IMR-90 (cell line): ENCODE measurements at regions not wholly inside any gene's neighbourhood (a gene's known extent, or its start where the extent isn't known, plus 50 kb on each side); places are given as distances from the start of the nearest gene placed in this dataset.

Experiments
- ATAC-seq: fragments of 200-7000 bp; cut with Tn5 transposase; 2 replicates; pipeline ENCODE4 v1.9.1; 2020; ENCODE audit warnings: low read depth, mild to moderate bottlenecking, moderate library complexity
- BruUV-seq: library from RNA; stranded (reverse); fragments of 400-500 nt; replicated peaks from 2 replicates; lab custom pipeline; 2021; lab: Mats Ljungman, UMichigan
- CTCF ChIA-PET: fragments of 300-600 bp; formaldehyde crosslinking; extraction: SDS; loops from one replicate; lab custom pipeline; 2021; ENCODE audit warnings: antibody characterized with exemption; lab: Yijun Ruan, JAX
- POLR2A ChIA-PET: fragments of 300-600 bp; sonication (Branson Sonifier 250); formaldehyde crosslinking; loops from one replicate; lab custom pipeline; 2022; ENCODE audit warnings: antibody characterized with exemption; ENCODE audit not compliant: unreplicated experiment; lab: Charles Lee
- DNase-seq: peaks from one replicate; pipeline ENCODE4 v3.0.0; 2013
- H2AFZ ChIP-seq: replicated peaks from 2 replicates; pipeline ENCODE3; 2013; ENCODE audit warnings: low read length, mild to moderate bottlenecking; ENCODE audit not compliant: poor library complexity
- H2AK5ac ChIP-seq: 2 replicates; pipeline ENCODE4 v1.6.1; 2013; ENCODE audit warnings: low read depth, low read length, inconsistent platforms
- H2AK9ac ChIP-seq: replicated peaks from 2 replicates; pipeline ENCODE3; 2013; ENCODE audit warnings: mild to moderate bottlenecking, low read depth, low read length, moderate library complexity; ENCODE audit not compliant: poor library complexity
- H2BK120ac ChIP-seq: 2 replicates; pipeline ENCODE4 v1.6.1; 2013; ENCODE audit warnings: low read depth, low read length, inconsistent platforms
- H2BK15ac ChIP-seq: 3 replicates; pipeline ENCODE4 v1.6.1; 2013; ENCODE audit warnings: low read depth, low read length, inconsistent platforms
- H2BK20ac ChIP-seq: 2 replicates; pipeline ENCODE4 v1.6.1; 2013; ENCODE audit warnings: low read depth, mild to moderate bottlenecking, inconsistent platforms, low read length, moderate library complexity
- H2BK5ac ChIP-seq: 2 replicates; pipeline ENCODE4 v1.6.1; 2013; ENCODE audit warnings: mild to moderate bottlenecking, low read depth, low read length, inconsistent platforms; ENCODE audit not compliant: poor library complexity, severe bottlenecking
- H3K14ac ChIP-seq: replicated peaks from 2 replicates; pipeline ENCODE4 v1.6.1; 2013; ENCODE audit warnings: low read depth, low read length, inconsistent platforms
- H3K18ac ChIP-seq: 2 replicates; pipeline ENCODE4 v1.6.1; 2013; ENCODE audit warnings: low read depth, low read length, control low read depth
- H3K23ac ChIP-seq: 2 replicates; pipeline ENCODE4 v1.6.1; 2013; ENCODE audit warnings: low read depth, low read length, inconsistent platforms
- H3K27ac ChIP-seq: 2 replicates; pipeline ENCODE4 v1.5.1; 2013; ENCODE audit warnings: mild to moderate bottlenecking, control low read depth, low read length; ENCODE audit not compliant: insufficient read depth
- H3K27me3 ChIP-seq: 2 replicates; pipeline ENCODE4 v1.6.1; 2013; ENCODE audit warnings: low read length; ENCODE audit not compliant: control insufficient read depth, insufficient read depth
- H3K36me3 ChIP-seq: 2 replicates; pipeline ENCODE4 v1.6.1; 2013; ENCODE audit warnings: low read length, mixed read lengths; ENCODE audit not compliant: control insufficient read depth, insufficient read depth
- H3K4ac ChIP-seq: 2 replicates; pipeline ENCODE4 v1.6.1; 2013; ENCODE audit warnings: low read depth, low read length, inconsistent platforms
- H3K4me1 ChIP-seq: 2 replicates; pipeline ENCODE4 v1.6.1; 2013; ENCODE audit warnings: low read length, mixed read lengths; ENCODE audit not compliant: control insufficient read depth, insufficient read depth
- H3K4me2 ChIP-seq: 2 replicates; pipeline ENCODE4 v1.6.1; 2013; ENCODE audit warnings: low read depth, mild to moderate bottlenecking, control low read depth, low read length, moderate library complexity
- H3K4me3 ChIP-seq: 2 replicates; pipeline ENCODE4 v1.5.1; 2013; ENCODE audit warnings: low read depth, mild to moderate bottlenecking, control low read depth, low read length, moderate library complexity; ENCODE audit not compliant: insufficient read depth
- H3K56ac ChIP-seq: 2 replicates; pipeline ENCODE4 v1.6.1; 2013; ENCODE audit warnings: low read length, inconsistent platforms; ENCODE audit not compliant: insufficient read depth; ENCODE audit errors: extremely low read depth
- H3K79me1 ChIP-seq, 2 experiments: 2 replicates each; pipeline ENCODE4 v1.6.1; 2013; ENCODE audit warnings: low read length in 2 of 2, inconsistent platforms in 1 of 2, low read depth in 1 of 2
- H3K9ac ChIP-seq: 2 replicates; pipeline ENCODE4 v1.6.1; 2013; ENCODE audit warnings: low read depth, low read length, control low read depth
- H3K9me1 ChIP-seq: 2 replicates; pipeline ENCODE4 v1.6.1; 2013; ENCODE audit warnings: low read length, inconsistent platforms; ENCODE audit not compliant: insufficient read depth
- H3K9me3 ChIP-seq: 2 replicates; pipeline ENCODE4 v1.6.1; 2013; ENCODE audit warnings: low read length; ENCODE audit not compliant: control insufficient read depth, insufficient read depth
- H4K20me1 ChIP-seq: 2 replicates; pipeline ENCODE4 v1.6.1; 2013; ENCODE audit warnings: low read length, inconsistent platforms; ENCODE audit not compliant: insufficient read depth
- H4K5ac ChIP-seq: 2 replicates; pipeline ENCODE4 v1.6.1; 2013; ENCODE audit warnings: mild to moderate bottlenecking, low read depth, low read length, control low read depth
- H4K8ac ChIP-seq, 2 experiments: 2 replicates each; pipeline ENCODE4 v1.6.1; 2013; ENCODE audit warnings: low read depth in 2 of 2, low read length in 2 of 2, control low read depth in 1 of 2, inconsistent platforms in 1 of 2
- H4K91ac ChIP-seq: 2 replicates; pipeline ENCODE4 v1.6.1; 2013; ENCODE audit warnings: low read depth, low read length, inconsistent platforms; ENCODE audit not compliant: insufficient read depth
- BHLHE40 ChIP-seq: fragments of 150-350 bp; IDR thresholded peaks from 2 replicates; pipeline ENCODE4 v1.6.1; 2016; ENCODE audit warnings: mild to moderate bottlenecking, low read depth, low read length
- CEBPB ChIP-seq: IDR thresholded peaks from 2 replicates; pipeline ENCODE4 v1.6.1; 2012; ENCODE audit warnings: low read depth, low read length, improper control_type of control experiment
- CHD1 ChIP-seq: IDR thresholded peaks from 2 replicates; pipeline ENCODE4 v1.6.1; 2012; ENCODE audit warnings: low read depth, low read length, improper control_type of control experiment
- FOS ChIP-seq: fragments of 150-350 bp; IDR thresholded peaks from 2 replicates; pipeline ENCODE4 v1.6.1; 2016; ENCODE audit warnings: low read depth, low read length
- MAFK ChIP-seq: IDR thresholded peaks from 2 replicates; pipeline ENCODE4 v1.6.1; 2012; ENCODE audit warnings: low read depth, low read length, improper control_type of control experiment
- MAZ ChIP-seq: IDR thresholded peaks from 2 replicates; pipeline ENCODE4 v1.6.1; 2012; ENCODE audit warnings: low read depth, mild to moderate bottlenecking, low read length, improper control_type of control experiment, moderate library complexity, borderline replicate concordance
- MXI1 ChIP-seq: IDR thresholded peaks from 2 replicates; pipeline ENCODE4 v1.6.1; 2012; ENCODE audit warnings: low read depth, mild to moderate bottlenecking, low read length, moderate library complexity, borderline replicate concordance
- NFE2L2 ChIP-seq: fragments of 150-350 bp; IDR thresholded peaks from 2 replicates; pipeline ENCODE4 v1.6.1; 2016; ENCODE audit warnings: low read depth, mild to moderate bottlenecking, low read length
- POLR2A ChIP-seq: IDR thresholded peaks from 2 replicates; pipeline ENCODE4 v1.6.1; 2012; ENCODE audit warnings: mild to moderate bottlenecking, low read depth, low read length
- RAD21 ChIP-seq: IDR thresholded peaks from 2 replicates; pipeline ENCODE4 v1.6.1; 2012; ENCODE audit warnings: low read length, improper control_type of control experiment
- RCOR1 ChIP-seq: IDR thresholded peaks from 2 replicates; pipeline ENCODE4 v1.6.1; 2012; ENCODE audit warnings: mild to moderate bottlenecking, low read length, improper control_type of control experiment; ENCODE audit not compliant: insufficient replicate concordance
- RFX5 ChIP-seq: IDR thresholded peaks from 2 replicates; pipeline ENCODE4 v1.8.0; 2012; ENCODE audit warnings: low read depth, mild to moderate bottlenecking, low read length, moderate library complexity
- SMC3 ChIP-seq: fragments of 150-350 bp; IDR thresholded peaks from 2 replicates; pipeline ENCODE4 v1.6.1; 2016; ENCODE audit warnings: low read depth, mild to moderate bottlenecking, antibody characterized with exemption, low read length, moderate library complexity
- WGBS, 2 experiments: methylation state at CpG; one replicate each; pipeline versions ENCODE4 v1.1.5 to v1.1.7; 2013; ENCODE audit warnings: missing lambda C conversion rate in 2 of 2; ENCODE audit not compliant: insufficient read length in 1 of 2; ENCODE audit errors: extremely low coverage in 2 of 2; 5-methylcytosine and 5-hydroxymethylcytosine counted together
- dilution Hi-C: fragments of 300-500 bp; cut with HindIII; formaldehyde crosslinking; loops from one replicate; pipeline ENCODE4 v1.14.3; 2018; ENCODE audit warnings: low sequenced_read_pairs; ENCODE audit not compliant: unreplicated experiment
- in situ Hi-C: fragments of 300-500 bp; cut with MboI; formaldehyde crosslinking; loops from 3 replicates; pipeline ENCODE4 v1.14.3; 2019; ENCODE audit warnings: low sequenced_read_pairs, inconsistent platforms, mixed read lengths
- intact Hi-C: fragments of 100-400 bp; cut with micrococcal nuclease; formaldehyde crosslinking; loops from 2 replicates; pipeline ENCODE4 v1.10.0; 2022
- TF ChIP-seq, protein P1 (sequence below): fragments of 150-350 bp; IDR thresholded peaks from 2 replicates; pipeline ENCODE4 v1.6.1; 2017; ENCODE audit warnings: mild to moderate bottlenecking, antibody characterized with exemption, low read length, low read depth
- TF ChIP-seq, protein P2 (sequence below): conservative IDR thresholded peaks from 2 replicates; pipeline ENCODE4 v1.5.1; 2012; ENCODE audit warnings: mild to moderate bottlenecking, low read depth, low read length, improper control_type of control experiment
- TF ChIP-seq, protein P3 (sequence below): fragments of 150-350 bp; IDR thresholded peaks from 2 replicates; pipeline ENCODE4 v1.6.1; 2016; ENCODE audit warnings: low read depth, mild to moderate bottlenecking, low read length, moderate library complexity, borderline replicate concordance

DNA sequence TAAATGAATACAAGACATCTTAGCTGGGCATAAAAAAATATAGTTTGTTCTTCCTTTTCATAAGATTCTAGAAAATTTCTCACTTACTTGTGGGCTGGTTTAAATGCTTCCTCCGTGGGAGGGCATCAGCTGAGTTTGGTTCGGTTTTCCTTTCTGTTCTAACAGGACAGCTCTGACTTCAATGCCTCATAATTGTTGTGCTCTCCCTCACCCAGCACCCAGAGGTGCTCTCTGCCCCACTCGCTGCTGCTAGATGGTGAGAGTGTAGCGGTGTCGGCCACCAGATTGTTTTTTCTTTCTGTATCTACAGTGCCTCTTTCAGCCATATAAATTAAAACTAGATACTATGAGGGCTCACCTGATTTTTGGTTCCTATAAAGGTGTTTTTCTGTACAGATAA, 407.2 kb upstream of the CDH7 start:
- H2AK5ac ChIP-seq: no peak overlapping the region
- no peak for ATAC-seq
- WGBS, 2 experiments: no CpG with 5 or more reads among the region's 5 CpGs

More for the DNA sequence above, 407.2 kb upstream of the CDH7 start:
- no peaks in the 10 kb centered on the region for H3K4me1 ChIP-seq
- no peaks in the 10 kb centered on the region for H4K20me1 ChIP-seq
- DNase-seq: no peak
- H4K8ac ChIP-seq: no peak overlapping the region
- no peak overlapping the region for H2BK15ac ChIP-seq
- POLR2A ChIA-PET: no interaction called here
- no peak overlapping the region for H3K27ac ChIP-seq
- H3K9ac ChIP-seq: no peak overlapping the region
- H3K4me3 ChIP-seq: no peak overlapping the region
- intact Hi-C loops: no loop called here
- TF ChIP-seq RAD21 (no peak), POLR2A (no peak), NFE2L2 (no peak), MAFK (no peak), BHLHE40 (no peak), FOS (no peak), SMC3 (no peak), CHD1 (no peak), CEBPB (no peak), RCOR1 (no peak), MXI1 (no peak), MAZ (no peak), RFX5 (no peak)
- TF ChIP-seq, protein P1, sequence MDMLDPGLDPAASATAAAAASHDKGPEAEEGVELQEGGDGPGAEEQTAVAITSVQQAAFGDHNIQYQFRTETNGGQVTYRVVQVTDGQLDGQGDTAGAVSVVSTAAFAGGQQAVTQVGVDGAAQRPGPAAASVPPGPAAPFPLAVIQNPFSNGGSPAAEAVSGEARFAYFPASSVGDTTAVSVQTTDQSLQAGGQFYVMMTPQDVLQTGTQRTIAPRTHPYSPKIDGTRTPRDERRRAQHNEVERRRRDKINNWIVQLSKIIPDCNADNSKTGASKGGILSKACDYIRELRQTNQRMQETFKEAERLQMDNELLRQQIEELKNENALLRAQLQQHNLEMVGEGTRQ: no peak
- TF ChIP-seq, protein P2, sequence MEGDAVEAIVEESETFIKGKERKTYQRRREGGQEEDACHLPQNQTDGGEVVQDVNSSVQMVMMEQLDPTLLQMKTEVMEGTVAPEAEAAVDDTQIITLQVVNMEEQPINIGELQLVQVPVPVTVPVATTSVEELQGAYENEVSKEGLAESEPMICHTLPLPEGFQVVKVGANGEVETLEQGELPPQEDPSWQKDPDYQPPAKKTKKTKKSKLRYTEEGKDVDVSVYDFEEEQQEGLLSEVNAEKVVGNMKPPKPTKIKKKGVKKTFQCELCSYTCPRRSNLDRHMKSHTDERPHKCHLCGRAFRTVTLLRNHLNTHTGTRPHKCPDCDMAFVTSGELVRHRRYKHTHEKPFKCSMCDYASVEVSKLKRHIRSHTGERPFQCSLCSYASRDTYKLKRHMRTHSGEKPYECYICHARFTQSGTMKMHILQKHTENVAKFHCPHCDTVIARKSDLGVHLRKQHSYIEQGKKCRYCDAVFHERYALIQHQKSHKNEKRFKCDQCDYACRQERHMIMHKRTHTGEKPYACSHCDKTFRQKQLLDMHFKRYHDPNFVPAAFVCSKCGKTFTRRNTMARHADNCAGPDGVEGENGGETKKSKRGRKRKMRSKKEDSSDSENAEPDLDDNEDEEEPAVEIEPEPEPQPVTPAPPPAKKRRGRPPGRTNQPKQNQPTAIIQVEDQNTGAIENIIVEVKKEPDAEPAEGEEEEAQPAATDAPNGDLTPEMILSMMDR: no peak
- TF ChIP-seq, protein P3, sequence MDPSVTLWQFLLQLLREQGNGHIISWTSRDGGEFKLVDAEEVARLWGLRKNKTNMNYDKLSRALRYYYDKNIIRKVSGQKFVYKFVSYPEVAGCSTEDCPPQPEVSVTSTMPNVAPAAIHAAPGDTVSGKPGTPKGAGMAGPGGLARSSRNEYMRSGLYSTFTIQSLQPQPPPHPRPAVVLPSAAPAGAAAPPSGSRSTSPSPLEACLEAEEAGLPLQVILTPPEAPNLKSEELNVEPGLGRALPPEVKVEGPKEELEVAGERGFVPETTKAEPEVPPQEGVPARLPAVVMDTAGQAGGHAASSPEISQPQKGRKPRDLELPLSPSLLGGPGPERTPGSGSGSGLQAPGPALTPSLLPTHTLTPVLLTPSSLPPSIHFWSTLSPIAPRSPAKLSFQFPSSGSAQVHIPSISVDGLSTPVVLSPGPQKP: no peak
- H3K79me1 ChIP-seq: no peaks in the 10 kb centered on the region
- H3K4ac ChIP-seq: no peak overlapping the region
- CTCF ChIA-PET: no interaction called here
- no peak overlapping the region for H4K5ac ChIP-seq
- no TSS peak for BruUV-seq
- no peak overlapping the region for H2AFZ ChIP-seq
- H3K27me3 ChIP-seq: no peaks in the 10 kb centered on the region
- H2BK5ac ChIP-seq: no peak overlapping the region
- no peak overlapping the region for H3K23ac ChIP-seq
- no peak overlapping the region for H2BK20ac ChIP-seq
- no peaks in the 10 kb centered on the region for H3K36me3 ChIP-seq
- no peak overlapping the region for H3K18ac ChIP-seq
- H3K9me3 ChIP-seq: peaks cover 9% of the 10 kb centered on the region
- in situ Hi-C loops: no loop called here
- H4K91ac ChIP-seq: no peak overlapping the region
- H2AK9ac ChIP-seq: no peak overlapping the region
- no peak overlapping the region for H3K14ac ChIP-seq
- no peaks in the 10 kb centered on the region for H3K9me1 ChIP-seq
- no peak overlapping the region for H3K4me2 ChIP-seq
- H2BK120ac ChIP-seq: no peak overlapping the region
- no peak overlapping the region for H3K56ac ChIP-seq
- dilution Hi-C loops: no loop called here
